Panc1 (cell line): ENCODE measurements at regions not wholly inside any gene's neighbourhood (a gene's known extent, or its start where the extent isn't known, plus 50 kb on each side); places are given as distances from the start of the nearest gene placed in this dataset.

Experiments used
- POLR2AphosphoS5 ChIP-seq: IDR thresholded peaks from 2 replicates; pipeline ENCODE4 v1.6.1; 2012; ENCODE audit warnings: mild to moderate bottlenecking, low read depth, low read length, moderate library complexity
- TF ChIP-seq, protein P1 (sequence below): fragments of 450-650 bp; IDR thresholded peaks from 2 replicates; pipeline ENCODE4 v1.5.1; 2017; ENCODE audit warnings: mild to moderate bottlenecking

GRCh38 chr21:36547464-36547863 is 67.5 kb upstream of the CLDN14 start:
- no peak for TF ChIP-seq POLR2AphosphoS5
- TF ChIP-seq, protein P1, sequence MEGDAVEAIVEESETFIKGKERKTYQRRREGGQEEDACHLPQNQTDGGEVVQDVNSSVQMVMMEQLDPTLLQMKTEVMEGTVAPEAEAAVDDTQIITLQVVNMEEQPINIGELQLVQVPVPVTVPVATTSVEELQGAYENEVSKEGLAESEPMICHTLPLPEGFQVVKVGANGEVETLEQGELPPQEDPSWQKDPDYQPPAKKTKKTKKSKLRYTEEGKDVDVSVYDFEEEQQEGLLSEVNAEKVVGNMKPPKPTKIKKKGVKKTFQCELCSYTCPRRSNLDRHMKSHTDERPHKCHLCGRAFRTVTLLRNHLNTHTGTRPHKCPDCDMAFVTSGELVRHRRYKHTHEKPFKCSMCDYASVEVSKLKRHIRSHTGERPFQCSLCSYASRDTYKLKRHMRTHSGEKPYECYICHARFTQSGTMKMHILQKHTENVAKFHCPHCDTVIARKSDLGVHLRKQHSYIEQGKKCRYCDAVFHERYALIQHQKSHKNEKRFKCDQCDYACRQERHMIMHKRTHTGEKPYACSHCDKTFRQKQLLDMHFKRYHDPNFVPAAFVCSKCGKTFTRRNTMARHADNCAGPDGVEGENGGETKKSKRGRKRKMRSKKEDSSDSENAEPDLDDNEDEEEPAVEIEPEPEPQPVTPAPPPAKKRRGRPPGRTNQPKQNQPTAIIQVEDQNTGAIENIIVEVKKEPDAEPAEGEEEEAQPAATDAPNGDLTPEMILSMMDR = no peak
